GM12878 (cell line): ENCODE measurements at regions not wholly inside any gene's neighbourhood (a gene's known extent, or its start where the extent isn't known, plus 50 kb on each side); places are given as distances from the start of the nearest gene placed in this dataset.

Experiments
- ATAC-seq: fragments of 200-7000 bp; cut with Tn5 transposase; 3 replicates; pipeline ENCODE4 v1.9.1; 2020; ENCODE audit warnings: mild to moderate bottlenecking, moderate library complexity
- BruUV-seq: library from RNA; stranded (reverse); fragments of 400-500 nt; replicated peaks from 2 replicates; lab custom pipeline; 2021; lab: Mats Ljungman, UMichigan
- CTCF ChIA-PET: fragments of 300-600 bp; sonication (Branson Sonifier 250); formaldehyde crosslinking; extraction: SDS; loops from one replicate; lab custom pipeline; 2021; ENCODE audit warnings: inconsistent platforms; lab: Yijun Ruan, JAX
- POLR2A ChIA-PET: fragments of 350-600 bp; formaldehyde crosslinking; extraction: SDS; loops from one replicate; lab custom pipeline; 2021; ENCODE audit warnings: inconsistent platforms; lab: Charles Lee
- RAD21 ChIA-PET: fragments of 300-600 bp; sonication (Branson Sonifier 250); formaldehyde crosslinking; loops from one replicate; lab custom pipeline; 2023; ENCODE audit warnings: antibody characterized with exemption; ENCODE audit not compliant: unreplicated experiment; lab: Charles Lee
- SMC1A ChIA-PET: fragments of 300-600 bp; sonication (Branson Sonifier 250); formaldehyde crosslinking; loops from one replicate; lab custom pipeline; 2023; ENCODE audit not compliant: unreplicated experiment, uncharacterized antibody; lab: Charles Lee
- DNase-seq: peaks from one replicate; pipeline ENCODE4 v3.0.0-alpha.2; 2011; ENCODE audit warnings: low read depth, low spot score
- FAIRE-seq: peaks from 3 replicates; lab custom pipeline; 2011; peaks lifted over from hg19 to GRCh38; lab: Jason Lieb, UNC
- H2AFZ ChIP-seq: 2 replicates; pipeline ENCODE4 v1.6.0; 2011; ENCODE audit warnings: low read depth, low read length, control low read depth; ENCODE audit not compliant: control insufficient read depth
- H3K27ac ChIP-seq: 2 replicates; pipeline ENCODE4 v1.5.1; 2011; ENCODE audit warnings: control low read depth; ENCODE audit not compliant: control insufficient read depth, insufficient read depth
- H3K27me3 ChIP-seq, 2 experiments: replicated peaks in 1 of 2; 2 replicates each; pipeline versions ENCODE4 v1.6.0 to v1.6.1; 2011; ENCODE audit warnings: low read length in 1 of 2; ENCODE audit not compliant: control insufficient read depth in 2 of 2, insufficient read depth in 2 of 2
- H3K36me3 ChIP-seq, 2 experiments: 2 replicates each; pipeline ENCODE4 v1.5.1; 2011; ENCODE audit warnings: low read length in 1 of 2; ENCODE audit not compliant: control insufficient read depth in 2 of 2, insufficient read depth in 2 of 2
- H3K4me1 ChIP-seq: 2 replicates; pipeline ENCODE4 v1.6.1; 2011; ENCODE audit warnings: mild to moderate bottlenecking, low read length, moderate library complexity, mixed read lengths; ENCODE audit not compliant: control insufficient read depth, insufficient read depth
- H3K4me2 ChIP-seq: 2 replicates; pipeline ENCODE4 v1.6.0; 2011; ENCODE audit warnings: control low read depth; ENCODE audit not compliant: control insufficient read depth, insufficient read depth
- H3K4me3 ChIP-seq: fragments of 200-600 bp; sonication (generic); 2 replicates; pipeline ENCODE4 v1.5.1; 2016
- H3K79me2 ChIP-seq: 2 replicates; pipeline ENCODE4 v1.6.0; 2011; ENCODE audit warnings: low read length; ENCODE audit not compliant: control insufficient read depth, insufficient read depth
- H3K9ac ChIP-seq: 2 replicates; pipeline ENCODE4 v1.8.0; 2011; ENCODE audit warnings: low read length, control low read depth, mixed read lengths; ENCODE audit not compliant: control insufficient read depth, insufficient read depth
- H3K9me3 ChIP-seq: replicated peaks from 3 replicates; pipeline ENCODE4 v1.5.1; 2011; ENCODE audit warnings: mild to moderate bottlenecking, low read length; ENCODE audit not compliant: control insufficient read depth, insufficient read depth
- H4K20me1 ChIP-seq: 2 replicates; pipeline ENCODE4 v1.6.0; 2011; ENCODE audit not compliant: control insufficient read depth, insufficient read depth
- ASH2L ChIP-seq: fragments of 300-600, 200-600 bp; sonication (generic); IDR thresholded peaks from 2 replicates; pipeline ENCODE4 v1.6.1; 2017; ENCODE audit warnings: low read depth, mild to moderate bottlenecking, borderline replicate concordance
- CEBPB ChIP-seq, 2 experiments: fragments of 150-350 bp in 1 of 2; IDR thresholded peaks; 2 replicates each; pipeline ENCODE4 v1.6.1; 2012 to 2014; ENCODE audit warnings: low read depth in 2 of 2, low read length in 2 of 2, borderline replicate concordance in 1 of 2, inconsistent platforms in 1 of 2
- ETV6 ChIP-seq, 2 experiments: fragments of 450-650 bp in 1 of 2; IDR thresholded peaks in 1 of 2; conservative IDR thresholded peaks in 1 of 2; 2 replicates each; pipeline ENCODE4 v1.6.1; 2014; ENCODE audit warnings: antibody characterized with exemption in 1 of 2, borderline replicate concordance in 1 of 2, low read depth in 1 of 2, mild to moderate bottlenecking in 1 of 2, moderate library complexity in 1 of 2
- KDM1A ChIP-seq: fragments of 200-600 bp; sonication (generic); IDR thresholded peaks from 2 replicates; pipeline ENCODE4 v1.6.1; 2016; ENCODE audit warnings: borderline replicate concordance
- MTA2 ChIP-seq: fragments of 450-650 bp; IDR thresholded peaks from 2 replicates; pipeline ENCODE4 v1.6.1; 2016; ENCODE audit warnings: low read depth, mild to moderate bottlenecking, moderate library complexity
- MXI1 ChIP-seq: fragments of 150-350 bp; IDR thresholded peaks from 2 replicates; pipeline ENCODE4 v1.6.1; 2011; ENCODE audit warnings: low read depth, mild to moderate bottlenecking, inconsistent platforms, low read length, improper control_type of control experiment
- MYC ChIP-seq: IDR thresholded peaks from 2 replicates; pipeline ENCODE4 v1.6.1; 2011; ENCODE audit warnings: mild to moderate bottlenecking, low read length, moderate library complexity, inconsistent platforms; ENCODE audit not compliant: insufficient read depth, insufficient replicate concordance, insufficient read length, severe bottlenecking
- NRF1 ChIP-seq: conservative IDR thresholded peaks from 2 replicates; pipeline ENCODE4 v1.6.1; 2011; ENCODE audit warnings: mild to moderate bottlenecking, low read depth, low read length, improper control_type of control experiment
- RAD51 ChIP-seq: fragments of 450-650 bp; IDR thresholded peaks from 2 replicates; pipeline ENCODE4 v1.6.1; 2016; ENCODE audit warnings: moderate library complexity, mild to moderate bottlenecking, inconsistent platforms
- TCF12 ChIP-seq: IDR thresholded peaks from 2 replicates; pipeline ENCODE4 v1.6.1; 2011; ENCODE audit warnings: low read depth, mild to moderate bottlenecking, low read length
- YBX1 ChIP-seq: fragments of 450-650 bp; IDR thresholded peaks from 2 replicates; pipeline ENCODE4 v1.6.1; 2016; ENCODE audit warnings: antibody characterized with exemption
- ZBED1 ChIP-seq: IDR thresholded peaks from 2 replicates; pipeline ENCODE4 v1.6.1; 2016; ENCODE audit warnings: borderline replicate concordance
- WGBS: methylation state at CpG from one replicate; pipeline ENCODE4 v1.1.6; 2016; ENCODE audit warnings: low lambda C conversion rate; ENCODE audit not compliant: insufficient replicate concordance, insufficient coverage; ENCODE audit errors: missing lambda C conversion rate; 5-methylcytosine and 5-hydroxymethylcytosine counted together
- in situ Hi-C: fragments of 300-500 bp; cut with MboI; formaldehyde crosslinking; loops from 9 replicates; pipeline ENCODE4 v1.14.3; 2018; ENCODE audit warnings: mixed read lengths
- intact Hi-C: fragments of 100-400 bp; cut with micrococcal nuclease; formaldehyde crosslinking; loops from one replicate; pipeline ENCODE4 v1.14.2; 2022; ENCODE audit not compliant: unreplicated experiment
- TF ChIP-seq, protein P1 (sequence below): fragments of 450-650 bp; formaldehyde crosslinking; IDR thresholded peaks from 2 replicates; pipeline ENCODE4 v1.4.0; 2022; ENCODE audit warnings: mild to moderate bottlenecking, moderate library complexity
- TF ChIP-seq, protein P2 (sequence below): IDR thresholded peaks from 2 replicates; pipeline ENCODE4 v1.6.1; 2011; ENCODE audit warnings: borderline replicate concordance, low read depth, mild to moderate bottlenecking, moderate library complexity, mixed read lengths, low read length; ENCODE audit not compliant: insufficient read depth; ENCODE audit errors: extremely low read length
- TF ChIP-seq, protein P3 (sequence below): fragments of 150-350 bp; IDR thresholded peaks from 2 replicates; pipeline ENCODE4 v1.6.1; 2014; ENCODE audit warnings: mild to moderate bottlenecking, low read depth, low read length

DNA sequence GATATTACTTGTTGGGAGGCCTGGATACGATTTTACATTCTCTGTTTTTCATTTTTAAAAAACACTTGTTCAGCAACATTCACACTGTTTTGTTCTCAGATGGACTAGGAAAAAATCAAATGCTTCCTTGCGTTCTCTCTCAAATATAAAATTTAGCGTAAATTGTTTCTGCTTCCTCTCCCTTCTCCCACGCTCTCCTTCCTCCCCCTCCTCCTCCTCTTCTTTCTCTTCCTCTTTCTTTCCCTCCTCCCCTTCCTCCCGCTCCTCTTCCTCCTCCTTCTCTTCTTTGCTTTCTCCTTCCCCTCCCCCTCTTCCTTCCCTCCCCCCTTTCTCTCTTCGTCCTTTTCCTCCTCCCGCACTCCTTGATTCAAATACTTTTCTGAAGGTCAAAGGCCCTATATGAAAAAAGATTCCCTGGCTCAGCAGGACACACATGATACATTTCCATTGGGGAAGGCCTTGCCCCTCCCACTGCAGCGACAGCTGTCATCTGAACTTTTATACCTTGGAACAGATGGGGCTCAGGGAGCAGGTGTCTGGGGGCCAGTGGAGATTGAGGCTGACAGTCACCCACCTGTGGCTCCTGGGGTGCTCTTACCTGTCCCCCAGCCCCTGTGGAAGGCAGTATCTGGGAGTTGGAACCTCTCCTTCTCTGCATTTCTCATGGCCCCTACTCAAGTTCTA lies 99.4 kb upstream of the SDK2 start:
- ChIA-PET POLR2A (no interaction called here), CTCF (no interaction called here), SMC1A (no interaction called here), RAD21 (no interaction called here)
- TF ChIP-seq, protein P1, sequence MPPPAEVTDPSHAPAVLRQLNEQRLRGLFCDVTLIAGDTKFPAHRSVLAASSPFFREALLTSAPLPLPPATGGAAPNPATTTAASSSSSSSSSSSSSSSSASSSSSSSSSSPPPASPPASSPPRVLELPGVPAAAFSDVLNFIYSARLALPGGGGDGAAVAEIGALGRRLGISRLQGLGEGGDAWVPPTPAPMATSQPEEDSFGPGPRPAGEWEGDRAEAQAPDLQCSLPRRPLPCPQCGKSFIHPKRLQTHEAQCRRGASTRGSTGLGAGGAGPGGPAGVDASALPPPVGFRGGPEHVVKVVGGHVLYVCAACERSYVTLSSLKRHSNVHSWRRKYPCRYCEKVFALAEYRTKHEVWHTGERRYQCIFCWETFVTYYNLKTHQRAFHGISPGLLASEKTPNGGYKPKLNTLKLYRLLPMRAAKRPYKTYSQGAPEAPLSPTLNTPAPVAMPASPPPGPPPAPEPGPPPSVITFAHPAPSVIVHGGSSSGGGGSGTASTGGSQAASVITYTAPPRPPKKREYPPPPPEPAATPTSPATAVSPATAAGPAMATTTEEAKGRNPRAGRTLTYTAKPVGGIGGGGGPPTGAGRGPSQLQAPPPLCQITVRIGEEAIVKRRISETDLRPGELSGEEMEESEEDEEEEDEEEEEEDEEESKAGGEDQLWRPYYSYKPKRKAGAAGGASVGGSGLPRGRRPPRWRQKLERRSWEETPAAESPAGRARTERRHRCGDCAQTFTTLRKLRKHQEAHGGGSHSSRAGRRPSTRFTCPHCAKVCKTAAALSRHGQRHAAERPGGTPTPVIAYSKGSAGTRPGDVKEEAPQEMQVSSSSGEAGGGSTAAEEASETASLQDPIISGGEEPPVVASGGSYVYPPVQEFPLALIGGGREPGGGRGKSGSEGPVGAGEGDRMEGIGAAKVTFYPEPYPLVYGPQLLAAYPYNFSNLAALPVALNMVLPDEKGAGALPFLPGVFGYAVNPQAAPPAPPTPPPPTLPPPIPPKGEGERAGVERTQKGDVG (CRISPR knock-in tag), result no peak
- TF ChIP-seq NRF1 (no peak), ASH2L (no peak), MXI1 (no peak), MTA2 (no peak), ZBED1 (no peak), ETV6 (conservative IDR thresholded peaks at IDR 0.05 in 1 of 2, IDR thresholded peaks at IDR 0.05 in 1 of 2; ENCODE audit: borderline replicate concordance in 1 of 2, low read depth in 1 of 2) (no peak), TCF12 (no peak), RAD51 (no peak), YBX1 (no peak), CEBPB (IDR thresholded peaks at IDR 0.05; ENCODE audit: borderline replicate concordance in 1 of 2, low read depth in 2 of 2, low read length in 2 of 2) (no peak), KDM1A (no peak), MYC (no peak)
- TF ChIP-seq, protein P2, sequence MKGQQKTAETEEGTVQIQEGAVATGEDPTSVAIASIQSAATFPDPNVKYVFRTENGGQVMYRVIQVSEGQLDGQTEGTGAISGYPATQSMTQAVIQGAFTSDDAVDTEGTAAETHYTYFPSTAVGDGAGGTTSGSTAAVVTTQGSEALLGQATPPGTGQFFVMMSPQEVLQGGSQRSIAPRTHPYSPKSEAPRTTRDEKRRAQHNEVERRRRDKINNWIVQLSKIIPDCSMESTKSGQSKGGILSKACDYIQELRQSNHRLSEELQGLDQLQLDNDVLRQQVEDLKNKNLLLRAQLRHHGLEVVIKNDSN, result no peak
- TF ChIP-seq, protein P3, sequence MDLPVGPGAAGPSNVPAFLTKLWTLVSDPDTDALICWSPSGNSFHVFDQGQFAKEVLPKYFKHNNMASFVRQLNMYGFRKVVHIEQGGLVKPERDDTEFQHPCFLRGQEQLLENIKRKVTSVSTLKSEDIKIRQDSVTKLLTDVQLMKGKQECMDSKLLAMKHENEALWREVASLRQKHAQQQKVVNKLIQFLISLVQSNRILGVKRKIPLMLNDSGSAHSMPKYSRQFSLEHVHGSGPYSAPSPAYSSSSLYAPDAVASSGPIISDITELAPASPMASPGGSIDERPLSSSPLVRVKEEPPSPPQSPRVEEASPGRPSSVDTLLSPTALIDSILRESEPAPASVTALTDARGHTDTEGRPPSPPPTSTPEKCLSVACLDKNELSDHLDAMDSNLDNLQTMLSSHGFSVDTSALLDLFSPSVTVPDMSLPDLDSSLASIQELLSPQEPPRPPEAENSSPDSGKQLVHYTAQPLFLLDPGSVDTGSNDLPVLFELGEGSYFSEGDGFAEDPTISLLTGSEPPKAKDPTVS, result no peak
- intact Hi-C loops (no loop called here), in situ Hi-C loops (no loop called here)
- Histone ChIP-seq H3K27me3 (peaks cover 3 to 7% of the 10 kb centered on the region in 2 experiments; a peak in 3 of 4 replicates), H3K4me1 (no peaks in the 10 kb centered on the region), H4K20me1 (no peaks in the 10 kb centered on the region; the same call in 1 of the 2 replicates), H3K27ac (no peak overlapping the region), H3K9ac (no peak overlapping the region), H3K9me3 (no peaks in the 10 kb centered on the region), H3K79me2 (no peaks in the 10 kb centered on the region), H3K4me3 (no peak overlapping the region), H3K4me2 (no peak overlapping the region), H3K36me3 (no peaks in the 10 kb centered on the region), H2AFZ (no peak overlapping the region)
- DNase-seq, result no peak
- WGBS, result 28% methylated on average over 6 of the region's 8 CpGs
- ATAC-seq, result no peak
- FAIRE-seq, result no peak
- BruUV-seq, result no TSS peak
